ENCODE measurements at regions not wholly inside any gene's neighbourhood (a gene's known extent, or its start where the extent isn't known, plus 50 kb on each side); places are given as distances from the start of the nearest gene placed in this dataset.

GRCh38 chr4:38317041-38317674 lies 346.8 kb upstream of the KLF3 start (continued):
- no peak for TF ChIP-seq NKRF (IDR thresholded peaks at IDR 0.05; ENCODE audit: borderline replicate concordance)
- TF ChIP-seq MED1 (CRISPR knock-in tag; IDR thresholded peaks at IDR 0.05; ENCODE audit: borderline replicate concordance), result no peak
- no peak for TF ChIP-seq ZNF830 (CRISPR knock-in tag; IDR thresholded peaks at IDR 0.05)
- TF ChIP-seq RHOXF2B (CRISPR knock-in tag; conservative IDR thresholded peaks at IDR 0.05), result 0 out of 2 replicates have a peak, but pooled peaks have one; percentile 23
- TF ChIP-seq CREB3 (tag; conservative IDR thresholded peaks at IDR 0.05; ENCODE audit: low read depth), result peak; percentile 97
- no peak for TF ChIP-seq PBX2 (CRISPR knock-in tag; IDR thresholded peaks at IDR 0.05; ENCODE audit: low read depth)
- TF ChIP-seq PBX2 (tag; conservative IDR thresholded peaks at IDR 0.05; ENCODE audit: low read depth), result no peak
- TF ChIP-seq AFF1 (IDR thresholded peaks at IDR 0.05; ENCODE audit: low read depth in 1 of 2, partially characterized antibody in 2 of 2), result no peak
- TF ChIP-seq SIN3A (IDR thresholded peaks at IDR 0.05; ENCODE audit: borderline replicate concordance in 2 of 2, control insufficient read depth in 1 of 2, low read depth in 2 of 2, low read length in 2 of 2), result no peak
- TF ChIP-seq CBX1 (IDR thresholded peaks at IDR 0.05; ENCODE audit: low read depth), result no peak
- TF ChIP-seq PTBP1 (IDR thresholded peaks at IDR 0.05; ENCODE audit: low read depth, low read length), result no peak
- peak; percentile 51; the same call in 1 of the 2 replicates for TF ChIP-seq ZNF395 (CRISPR knock-in tag; IDR thresholded peaks at IDR 0.05)
- no peak for TF ChIP-seq ETV6 (IDR thresholded peaks at IDR 0.05; ENCODE audit: borderline replicate concordance in 1 of 2, low read depth in 2 of 2, low read length in 1 of 2)
- TF ChIP-seq ETV6 (CRISPR knock-in tag; IDR thresholded peaks at IDR 0.05; ENCODE audit: borderline replicate concordance), result no peak
- no peak for TF ChIP-seq MAFK (IDR thresholded peaks at IDR 0.05; ENCODE audit: low read length)
- TF ChIP-seq ZNF282 (CRISPR knock-in tag; IDR thresholded peaks at IDR 0.05), result no peak

All from K562 (cell line).